Endothelial cell of umbilical vein (primary cell): ENCODE measurements at regions not wholly inside any gene's neighbourhood (a gene's known extent, or its start where the extent isn't known, plus 50 kb on each side); places are given as distances from the start of the nearest gene placed in this dataset.

Experiments
- BruUV-seq: library from RNA; stranded (reverse); fragments of 400-500 nt; replicated peaks from 2 replicates; lab custom pipeline; 2021; lab: Mats Ljungman, UMichigan
- CTCF ChIA-PET: fragments of 300-600, 350-600 bp; sonication (Branson Sonifier 250); formaldehyde crosslinking; loops from one replicate; lab custom pipeline; 2021; ENCODE audit warnings: antibody characterized with exemption, inconsistent platforms; lab: Charles Lee
- POLR2A ChIA-PET: fragments of 300-600, 350-600 bp; sonication (Branson Sonifier 250); formaldehyde crosslinking; loops from one replicate; lab custom pipeline; 2021; ENCODE audit warnings: antibody characterized with exemption, inconsistent platforms; lab: Charles Lee
- DNase-seq: peaks from one replicate; pipeline ENCODE4 v3.0.0-alpha.2; 2011; ENCODE audit warnings: low read depth, low spot score
- FAIRE-seq: peaks from 2 replicates; lab custom pipeline; 2011; peaks lifted over from hg19 to GRCh38; lab: Jason Lieb, UNC
- H2AFZ ChIP-seq: 2 replicates; pipeline ENCODE4 v1.6.0; 2012; ENCODE audit warnings: low read depth, low read length, control low read depth, inconsistent platforms
- H3K27ac ChIP-seq: 2 replicates; pipeline ENCODE4 v1.5.1; 2011; ENCODE audit warnings: low read depth, mild to moderate bottlenecking, control low read depth, low read length, moderate library complexity; ENCODE audit not compliant: insufficient read depth
- H3K27me3 ChIP-seq, 2 experiments: 2 replicates each; pipeline versions ENCODE4 v1.6.0 to v1.6.1; 2011; ENCODE audit warnings: low read length in 2 of 2, mixed read lengths in 1 of 2; ENCODE audit not compliant: control insufficient read depth in 2 of 2, insufficient read depth in 2 of 2
- H3K36me3 ChIP-seq, 2 experiments: 2 replicates in 1 of 2; 3 replicates in 1 of 2; pipeline ENCODE4 v1.5.1; 2011; ENCODE audit warnings: low read length in 2 of 2, mild to moderate bottlenecking in 1 of 2, moderate library complexity in 1 of 2; ENCODE audit not compliant: control insufficient read depth in 2 of 2, insufficient read depth in 2 of 2; ENCODE audit errors: extremely low read depth in 1 of 2
- H3K4me1 ChIP-seq: 3 replicates; pipeline ENCODE4 v1.5.1; 2011; ENCODE audit warnings: mild to moderate bottlenecking, low read length; ENCODE audit not compliant: control insufficient read depth, insufficient read depth; ENCODE audit errors: extremely low read depth
- H3K4me2 ChIP-seq: 2 replicates; pipeline ENCODE4 v1.6.1; 2011; ENCODE audit warnings: low read length, control low read depth, mixed read lengths; ENCODE audit not compliant: insufficient read depth
- H3K4me3 ChIP-seq, 3 experiments: fragments of 200-600 bp in 1 of 3; sonication (generic), shearing (Covaris generic) in 1 of 3; replicated peaks in 1 of 3; 2 replicates each; pipeline ENCODE4 v1.5.1; 2011 to 2016; ENCODE audit warnings: control low read depth in 3 of 3, low read length in 3 of 3, mild to moderate bottlenecking in 2 of 3, inconsistent platforms in 1 of 3, low read depth in 1 of 3, moderate library complexity in 1 of 3; ENCODE audit not compliant: insufficient read depth in 1 of 3
- H3K79me2 ChIP-seq: 2 replicates; pipeline ENCODE4 v1.6.0; 2012; ENCODE audit warnings: low read length, inconsistent platforms; ENCODE audit not compliant: control insufficient read depth, insufficient read depth
- H3K9ac ChIP-seq: replicated peaks from 2 replicates; pipeline ENCODE3; 2011; ENCODE audit warnings: low read length, control low read depth; ENCODE audit not compliant: insufficient read depth; ENCODE audit errors: extremely low read depth
- H3K9me1 ChIP-seq: replicated peaks from 3 replicates; pipeline ENCODE4 v1.6.0; 2011; ENCODE audit warnings: mild to moderate bottlenecking, low read length; ENCODE audit not compliant: control insufficient read depth, insufficient read depth; ENCODE audit errors: extremely low read depth
- H3K9me3 ChIP-seq: replicated peaks from 2 replicates; pipeline ENCODE4 v1.5.1; 2012; ENCODE audit warnings: low read length, inconsistent platforms; ENCODE audit not compliant: control insufficient read depth, insufficient read depth
- H4K20me1 ChIP-seq: replicated peaks from 2 replicates; pipeline ENCODE3; 2011; ENCODE audit warnings: mild to moderate bottlenecking, low read length; ENCODE audit not compliant: control insufficient read depth, insufficient read depth; ENCODE audit errors: extremely low read depth
- CTCF ChIP-seq, 2 donors: IDR thresholded peaks; 1 replicate in 1 of 2; 2 replicates in 1 of 2; pipeline ENCODE4 v1.5.1; 2011; ENCODE audit warnings: low read length in 2 of 2, mild to moderate bottlenecking in 2 of 2, moderate library complexity in 2 of 2, control low read depth in 1 of 2, inconsistent platforms in 1 of 2, low read depth in 1 of 2; ENCODE audit not compliant: insufficient read depth in 1 of 2; ENCODE audit errors: extremely low read depth in 1 of 2
- EZH2 ChIP-seq: IDR thresholded peaks from 2 replicates; pipeline ENCODE4 v1.6.1; 2012; ENCODE audit warnings: borderline replicate concordance, low read depth, mild to moderate bottlenecking, moderate library complexity, low read length, inconsistent platforms; ENCODE audit not compliant: severe bottlenecking
- FOS ChIP-seq: IDR thresholded peaks from 2 replicates; pipeline ENCODE4 v1.6.1; 2011; ENCODE audit warnings: mild to moderate bottlenecking, low read length, moderate library complexity, borderline replicate concordance; ENCODE audit not compliant: insufficient read depth
- GATA2 ChIP-seq: IDR thresholded peaks from 2 replicates; pipeline ENCODE4 v1.7.0; 2011; ENCODE audit warnings: low read depth, mild to moderate bottlenecking, moderate library complexity, mixed read lengths, low read length; ENCODE audit not compliant: insufficient read length, insufficient read depth
- JUN ChIP-seq: IDR thresholded peaks from 2 replicates; pipeline ENCODE4 v1.6.1; 2011; ENCODE audit warnings: borderline replicate concordance, low read depth; ENCODE audit not compliant: insufficient read length, insufficient read depth
- MAX ChIP-seq: IDR thresholded peaks from 2 replicates; pipeline ENCODE4 v1.6.1; 2011; ENCODE audit not compliant: insufficient read depth, insufficient read length
- MYC ChIP-seq: IDR thresholded peaks from one replicate; pipeline ENCODE4 v1.6.1; 2011; ENCODE audit warnings: mild to moderate bottlenecking, low read depth, low read length
- POLR2A ChIP-seq: IDR thresholded peaks from 2 replicates; pipeline ENCODE4 v1.6.1; 2012; ENCODE audit warnings: low read depth, mild to moderate bottlenecking, control low read depth, low read length
- POLR2AphosphoS5 ChIP-seq: IDR thresholded peaks from 2 replicates; pipeline ENCODE4 v1.6.1; 2012; ENCODE audit warnings: low read depth, mild to moderate bottlenecking, control low read depth, low read length, moderate library complexity; ENCODE audit not compliant: insufficient read depth
- dilution Hi-C: fragments of 300-500 bp; cut with MboI; formaldehyde crosslinking; loops from one replicate; pipeline ENCODE4 v1.15.0; 2019; ENCODE audit warnings: low sequenced_read_pairs; ENCODE audit not compliant: extremely low pct_ligation_motif_present
- intact Hi-C: fragments of 100-400 bp; cut with micrococcal nuclease; formaldehyde crosslinking; loops from one replicate; pipeline ENCODE4 v1.10.0; 2022

GRCh38 chr13:79671420-79671819 lies 190.5 kb downstream of the NDFIP2 start:
- intact Hi-C loops = loop anchor here (10.0 kb wide), 2 partner anchors 303 to 463 kb away; no protein-coding TSS in a partner anchor
- dilution Hi-C loops = no loop called here
- Histone ChIP-seq H4K20me1 (no peaks in the 10 kb centered on the region), H3K9ac (no peak overlapping the region), H3K4me2 (no peak overlapping the region), H3K27ac (no peak overlapping the region), H3K79me2 (no peaks in the 10 kb centered on the region), H3K4me1 (no peaks in the 10 kb centered on the region), H3K9me1 (no peaks in the 10 kb centered on the region), H3K9me3 (no peaks in the 10 kb centered on the region), H3K27me3 (no peaks in the 10 kb centered on the region), H2AFZ (no peak overlapping the region), H3K4me3 (no peak overlapping the region), H3K36me3 (no peaks in the 10 kb centered on the region)
- TF ChIP-seq MAX = no peak
- no peak for TF ChIP-seq MYC
- no peak for TF ChIP-seq POLR2A
- no peak for TF ChIP-seq GATA2
- TF ChIP-seq POLR2AphosphoS5 = no peak
- TF ChIP-seq JUN = no peak
- no peak for TF ChIP-seq EZH2
- TF ChIP-seq FOS = no peak
- no peak for TF ChIP-seq CTCF (IDR thresholded peaks at IDR 0.05; ENCODE audit: extremely low read depth in 1 of 2, insufficient read depth in 1 of 2, low read depth in 1 of 2, low read length in 2 of 2)
- no TSS peak for BruUV-seq
- DNase-seq (peak; percentile 82), FAIRE-seq (peak; percentile 44)
- ChIA-PET CTCF (interaction anchor here (0.7 kb wide), 1 partner anchor 198 kb away, joined by 3 read pairs; no protein-coding TSS in a partner anchor), POLR2A (no interaction called here)
